Ishikawa (cell line): ENCODE measurements at regions not wholly inside any gene's neighbourhood (a gene's known extent, or its start where the extent isn't known, plus 50 kb on each side); places are given as distances from the start of the nearest gene placed in this dataset.

Experiments used
- FOXM1 ChIP-seq: IDR thresholded peaks from 2 replicates; pipeline ENCODE4 v1.6.1; 2012; ENCODE audit warnings: low read depth, borderline replicate concordance
- NFIC ChIP-seq: IDR thresholded peaks from 2 replicates; pipeline ENCODE4 v1.6.1; 2012
- RAD21 ChIP-seq: IDR thresholded peaks from 2 replicates; pipeline ENCODE4 v1.6.1; 2012; ENCODE audit warnings: low read depth
- YY1 ChIP-seq: IDR thresholded peaks from 2 replicates; pipeline ENCODE4 v1.6.1; 2012; ENCODE audit warnings: low read depth
- ZBTB7A ChIP-seq: IDR thresholded peaks from 2 replicates; pipeline ENCODE4 v1.6.1; 2012; ENCODE audit warnings: low read depth

- TF ChIP-seq RAD21: no peak
- no peak for TF ChIP-seq YY1
- TF ChIP-seq ZBTB7A: no peak
- no peak for TF ChIP-seq NFIC
- no peak for TF ChIP-seq FOXM1
Measured at GRCh38 chr5:174259696-174260420, 214.4 kb downstream of the NSG2 start.
